HFFc6 (cell line): ENCODE measurements at regions not wholly inside any gene's neighbourhood (a gene's known extent, or its start where the extent isn't known, plus 50 kb on each side); places are given as distances from the start of the nearest gene placed in this dataset.

ENCODE experiments used
- DNase-seq: peaks from one replicate; pipeline ENCODE4 v3.0.0-alpha.2; 2018
- H3K27ac Mint-ChIP-seq: 2 replicates; pipeline ENCODE4 v1.8.0; 2020; ENCODE audit warnings: mild to moderate bottlenecking, mixed read lengths
- H3K27me3 Mint-ChIP-seq: 2 replicates; pipeline ENCODE4 v1.8.0; 2021; ENCODE audit warnings: mild to moderate bottlenecking, moderate library complexity, mixed read lengths; ENCODE audit not compliant: insufficient read depth
- H3K36me3 Mint-ChIP-seq: 2 replicates; pipeline ENCODE4 v1.8.0; 2021; ENCODE audit warnings: low read depth, mixed read lengths
- H3K4me1 Mint-ChIP-seq: 2 replicates; pipeline ENCODE4 v1.8.0; 2020; ENCODE audit warnings: low read depth, mixed read lengths
- H3K4me3 Mint-ChIP-seq: 2 replicates; pipeline ENCODE4 v1.8.0; 2020; ENCODE audit warnings: mild to moderate bottlenecking, moderate library complexity, mixed read lengths
- H3K9me3 Mint-ChIP-seq: 2 replicates; pipeline ENCODE4 v1.8.0; 2020; ENCODE audit warnings: mild to moderate bottlenecking, mixed read lengths
- TF ChIP-seq, protein P1 (sequence below): fragments of 200-600 bp; sonication (generic); IDR thresholded peaks from 2 replicates; pipeline ENCODE4 v1.5.0; 2021; ENCODE audit warnings: antibody characterized with exemption, mild to moderate bottlenecking

- TF ChIP-seq, protein P1, sequence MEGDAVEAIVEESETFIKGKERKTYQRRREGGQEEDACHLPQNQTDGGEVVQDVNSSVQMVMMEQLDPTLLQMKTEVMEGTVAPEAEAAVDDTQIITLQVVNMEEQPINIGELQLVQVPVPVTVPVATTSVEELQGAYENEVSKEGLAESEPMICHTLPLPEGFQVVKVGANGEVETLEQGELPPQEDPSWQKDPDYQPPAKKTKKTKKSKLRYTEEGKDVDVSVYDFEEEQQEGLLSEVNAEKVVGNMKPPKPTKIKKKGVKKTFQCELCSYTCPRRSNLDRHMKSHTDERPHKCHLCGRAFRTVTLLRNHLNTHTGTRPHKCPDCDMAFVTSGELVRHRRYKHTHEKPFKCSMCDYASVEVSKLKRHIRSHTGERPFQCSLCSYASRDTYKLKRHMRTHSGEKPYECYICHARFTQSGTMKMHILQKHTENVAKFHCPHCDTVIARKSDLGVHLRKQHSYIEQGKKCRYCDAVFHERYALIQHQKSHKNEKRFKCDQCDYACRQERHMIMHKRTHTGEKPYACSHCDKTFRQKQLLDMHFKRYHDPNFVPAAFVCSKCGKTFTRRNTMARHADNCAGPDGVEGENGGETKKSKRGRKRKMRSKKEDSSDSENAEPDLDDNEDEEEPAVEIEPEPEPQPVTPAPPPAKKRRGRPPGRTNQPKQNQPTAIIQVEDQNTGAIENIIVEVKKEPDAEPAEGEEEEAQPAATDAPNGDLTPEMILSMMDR: no peak
- Mint-ChIP-seq H3K36me3 (no peaks in the 10 kb centered on the region), H3K4me1 (no peaks in the 10 kb centered on the region), H3K9me3 (peaks cover 16% of the 10 kb centered on the region; the same call in 1 of the 2 replicates), H3K27me3 (peaks cover 32% of the 10 kb centered on the region), H3K4me3 (no peak overlapping the region), H3K27ac (no peak overlapping the region)
- no peak for DNase-seq
Observed at GRCh38 chr14:101499513-101499912, 61.8 kb upstream of the DIO3 start.

GRCh38 chr14:101500061-101500460 is 61.2 kb upstream of the DIO3 start:
- TF ChIP-seq, protein P1: no peak
- Mint-ChIP-seq H3K27ac (no peak overlapping the region), H3K4me1 (no peaks in the 10 kb centered on the region), H3K36me3 (no peaks in the 10 kb centered on the region), H3K27me3 (peaks cover 34% of the 10 kb centered on the region), H3K9me3 (peaks cover 16% of the 10 kb centered on the region; the same call in 1 of the 2 replicates), H3K4me3 (no peak overlapping the region)
- no peak for DNase-seq

DNA sequence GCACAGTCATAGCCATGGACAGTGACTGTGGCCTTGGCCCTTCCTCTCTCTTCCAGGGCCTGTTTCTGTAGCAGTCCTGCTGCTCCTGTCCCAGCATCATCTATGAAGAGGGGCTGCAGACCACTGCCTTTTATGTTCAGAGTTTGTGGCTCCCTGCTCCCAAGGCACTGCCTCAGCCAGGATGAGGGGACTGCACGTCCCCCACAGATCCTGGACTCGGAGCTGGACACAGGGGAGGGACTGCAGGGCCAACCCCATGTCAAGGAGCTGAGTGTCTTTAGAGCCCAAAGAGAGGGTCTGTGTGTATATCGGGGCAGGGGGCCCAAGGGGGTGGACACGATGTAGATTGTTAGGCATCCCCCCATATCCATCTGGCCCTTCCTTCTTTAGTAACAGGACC is 60.6 kb upstream of the DIO3 start:
- no peak for DNase-seq
- Mint-ChIP-seq H3K4me1 (no peaks in the 10 kb centered on the region), H3K4me3 (no peak overlapping the region), H3K27me3 (peaks cover 34% of the 10 kb centered on the region), H3K36me3 (no peaks in the 10 kb centered on the region), H3K9me3 (peaks cover 16% of the 10 kb centered on the region; the same call in 1 of the 2 replicates), H3K27ac (no peak overlapping the region)
- TF ChIP-seq, protein P1: no peak

DNA sequence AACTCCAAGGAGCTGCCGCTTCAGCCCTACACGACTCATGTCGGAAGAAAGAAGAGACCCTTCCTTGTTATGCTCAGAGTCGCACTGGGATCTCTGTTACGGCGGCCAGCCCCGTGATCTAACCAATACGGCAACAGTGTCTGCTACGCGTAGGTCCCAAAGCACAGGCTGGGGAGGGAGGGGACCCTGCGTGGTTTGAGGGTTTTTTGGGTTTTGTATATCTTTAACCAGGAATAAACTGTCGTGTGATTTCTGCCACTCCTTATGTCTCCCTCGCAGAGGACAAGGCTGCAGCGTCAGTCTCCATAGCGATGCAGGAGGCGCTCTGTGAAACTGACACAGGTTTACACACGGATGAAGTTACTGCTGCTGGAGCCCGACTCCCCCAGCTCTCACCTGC is 60.0 kb upstream of the DIO3 start:
- peaks cover 33% of the 10 kb centered on the region for H3K27me3 Mint-ChIP-seq
- no peak overlapping the region for H3K4me3 Mint-ChIP-seq
- TF ChIP-seq, protein P1: no peak
- no peak for DNase-seq
- no peak overlapping the region for H3K27ac Mint-ChIP-seq
- H3K9me3 Mint-ChIP-seq: peaks cover 16% of the 10 kb centered on the region; the same call in 1 of the 2 replicates
- no peaks in the 10 kb centered on the region for H3K4me1 Mint-ChIP-seq
- H3K36me3 Mint-ChIP-seq: no peaks in the 10 kb centered on the region

DNA sequence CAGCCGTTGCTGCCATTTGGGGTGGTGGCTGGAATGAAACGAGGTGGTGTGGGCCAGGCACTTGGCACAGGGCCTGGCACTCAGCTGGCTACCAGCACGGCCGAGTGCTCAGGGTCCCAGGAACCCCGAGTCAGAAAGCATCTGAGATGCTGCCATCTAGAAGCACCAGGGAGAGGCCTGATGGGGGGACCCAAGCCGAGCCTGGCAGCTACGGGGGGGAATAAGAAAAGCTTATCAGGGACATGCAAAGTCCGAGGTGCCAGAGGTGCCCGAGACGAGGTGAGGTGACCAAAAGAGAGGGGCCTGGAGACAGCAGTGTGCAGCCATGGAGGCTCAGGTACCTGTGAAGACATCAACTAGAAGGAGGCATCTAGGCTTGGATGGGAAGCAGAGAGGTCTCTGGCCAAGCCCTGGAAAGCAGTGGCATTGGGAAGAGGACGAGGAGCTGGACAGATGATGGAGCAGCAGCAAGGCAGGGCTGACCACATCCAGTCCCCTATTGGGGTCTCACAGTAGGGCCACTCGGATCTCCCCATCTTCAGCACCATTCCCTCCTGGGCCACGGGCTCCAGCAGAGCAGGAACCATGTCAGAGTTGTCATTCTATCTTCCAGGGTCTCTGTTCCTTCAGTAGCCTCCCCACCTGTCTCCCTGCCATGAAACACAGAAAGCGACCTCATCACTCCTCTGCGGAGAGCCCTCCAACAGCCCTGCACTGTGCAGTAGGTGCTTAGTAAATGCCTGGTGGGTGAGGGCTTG is 59.3 kb upstream of the DIO3 start:
- no peak for DNase-seq
- TF ChIP-seq, protein P1: no peak
- H3K4me1 Mint-ChIP-seq: no peaks in the 10 kb centered on the region
- peaks cover 36% of the 10 kb centered on the region for H3K27me3 Mint-ChIP-seq
- no peak overlapping the region for H3K4me3 Mint-ChIP-seq
- H3K36me3 Mint-ChIP-seq: no peaks in the 10 kb centered on the region
- no peak overlapping the region for H3K27ac Mint-ChIP-seq
- peaks cover 16% of the 10 kb centered on the region; the same call in 1 of the 2 replicates for H3K9me3 Mint-ChIP-seq
